Renal cortex interstitium (tissue), 11 donors: ENCODE measurements at regions not wholly inside any gene's neighbourhood (a gene's known extent, or its start where the extent isn't known, plus 50 kb on each side); places are given as distances from the start of the nearest gene placed in this dataset.

Experiments used
- DNase-seq, 11 donors: peaks; one replicate each; pipeline ENCODE4 v3.0.0-alpha.2; 2013; ENCODE audit warnings: low read depth in 9 of 11, low spot score in 4 of 11; ENCODE audit errors: extremely low read depth in 1 of 11

GRCh38 chr14:25909045-25909747, 688.6 kb downstream of the NOVA1 start:
- no peak for DNase-seq

DNA sequence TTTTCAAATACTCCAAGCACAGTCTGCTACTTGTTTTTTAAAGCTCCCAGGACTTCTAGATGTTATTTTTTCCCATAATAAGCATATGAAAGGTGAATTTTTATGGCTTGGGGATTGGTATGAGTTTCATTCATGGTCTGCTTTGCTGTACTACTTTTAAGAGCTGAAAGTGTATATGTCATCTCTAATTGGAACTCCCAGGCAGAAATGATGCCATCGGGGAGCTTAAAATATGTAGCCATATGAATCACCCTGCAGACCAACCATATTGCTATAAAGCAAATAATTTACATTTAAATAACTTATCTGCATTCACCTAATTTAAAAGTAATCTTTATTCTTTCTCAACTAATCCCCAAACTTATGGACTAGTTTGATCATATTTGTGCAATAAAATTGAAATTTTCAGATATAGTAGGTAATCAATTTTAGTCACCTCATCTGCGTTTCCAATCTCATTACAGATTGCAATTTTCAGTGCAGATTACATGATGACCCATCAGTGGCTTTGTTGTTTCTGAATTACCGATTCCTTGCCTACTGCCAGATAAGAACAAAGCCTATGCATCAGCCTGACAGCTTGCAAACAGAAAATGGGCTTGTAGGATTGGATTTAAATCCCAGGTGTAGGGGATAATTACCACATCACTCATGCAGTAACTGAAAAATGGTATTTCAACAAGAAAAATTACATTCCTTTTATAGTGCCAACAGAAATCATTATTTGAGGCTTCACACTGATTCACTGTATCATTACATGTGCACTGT, 689.4 kb downstream of the NOVA1 start:
- no peak for DNase-seq

- DNase-seq, result no peak
Observed at GRCh38 chr14:25904446-25904845, 693.4 kb downstream of the NOVA1 start.

GRCh38 chr14:25899197-25899596, 698.6 kb downstream of the NOVA1 start:
- DNase-seq, result no peak

GRCh38 chr14:25896777-25897176, 701.1 kb downstream of the NOVA1 start:
- DNase-seq, result no peak

DNA sequence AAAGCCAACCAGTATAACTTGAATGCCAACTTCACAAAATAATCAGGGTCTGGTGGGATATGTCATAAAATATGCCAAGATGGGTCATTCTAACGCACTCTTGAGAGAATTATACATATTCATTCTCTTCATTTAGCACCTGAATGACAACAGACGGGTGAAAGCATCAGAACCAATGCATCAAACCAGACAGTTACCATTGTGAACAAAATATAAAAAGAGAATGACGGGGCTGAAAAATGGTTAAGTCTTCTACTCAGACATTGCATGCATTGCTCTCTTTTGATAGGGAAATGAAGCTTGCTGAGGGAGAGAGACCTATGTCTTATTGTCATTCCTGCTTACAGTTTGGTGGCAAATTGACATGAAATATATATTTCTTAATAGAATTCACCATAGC, 702.1 kb downstream of the NOVA1 start:
- DNase-seq, result no peak

- no peak for DNase-seq
Observed at GRCh38 chr14:25887251-25887878, 710.5 kb downstream of the NOVA1 start.

GRCh38 chr14:25884657-25885056, 713.2 kb downstream of the NOVA1 start:
- no peak for DNase-seq

DNA sequence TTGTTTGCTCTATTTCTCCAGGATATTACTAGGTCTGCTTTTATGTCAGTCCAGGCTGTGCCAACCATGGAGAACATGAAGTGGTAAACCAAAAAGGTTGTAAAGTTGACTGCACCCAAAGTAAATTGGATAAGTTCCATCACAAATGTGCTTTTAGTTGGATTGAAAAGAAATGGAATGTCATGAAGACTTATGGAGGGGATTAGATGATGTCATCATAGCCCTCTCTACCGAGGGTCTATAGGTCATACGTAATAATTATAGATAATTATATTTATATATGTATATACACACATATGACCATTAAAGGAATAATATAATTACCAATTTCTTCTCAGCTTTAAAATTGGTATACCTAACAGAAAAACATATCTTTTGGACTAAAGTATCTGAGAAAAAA, 714.9 kb downstream of the NOVA1 start:
- DNase-seq, result no peak

DNA sequence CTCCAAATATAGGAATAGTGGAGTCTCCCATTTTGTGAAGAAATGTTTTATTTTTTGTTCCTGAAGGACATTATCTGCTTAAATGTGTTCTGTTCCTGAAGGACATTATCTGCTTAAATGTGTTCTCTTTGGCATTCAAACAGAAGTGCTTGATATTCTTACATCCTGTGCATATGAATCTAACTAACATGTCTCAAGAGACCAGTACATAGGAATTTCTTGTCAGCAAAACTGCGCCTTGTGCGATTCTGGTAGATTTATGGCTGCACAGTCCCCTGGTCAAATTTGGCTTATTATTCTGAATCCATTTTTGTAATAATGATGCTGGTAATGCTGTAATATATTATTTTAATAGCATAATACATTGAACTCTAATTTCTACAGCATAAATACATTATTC, 722.4 kb downstream of the NOVA1 start:
- DNase-seq, result no peak

GRCh38 chr14:25869854-25870253, 728.0 kb downstream of the NOVA1 start:
- no peak for DNase-seq

- no peak for DNase-seq
Observed at GRCh38 chr14:25868521-25869314, 729.1 kb downstream of the NOVA1 start.

- no peak for DNase-seq
Observed at GRCh38 chr14:25861406-25861805, 736.4 kb downstream of the NOVA1 start.

DNA sequence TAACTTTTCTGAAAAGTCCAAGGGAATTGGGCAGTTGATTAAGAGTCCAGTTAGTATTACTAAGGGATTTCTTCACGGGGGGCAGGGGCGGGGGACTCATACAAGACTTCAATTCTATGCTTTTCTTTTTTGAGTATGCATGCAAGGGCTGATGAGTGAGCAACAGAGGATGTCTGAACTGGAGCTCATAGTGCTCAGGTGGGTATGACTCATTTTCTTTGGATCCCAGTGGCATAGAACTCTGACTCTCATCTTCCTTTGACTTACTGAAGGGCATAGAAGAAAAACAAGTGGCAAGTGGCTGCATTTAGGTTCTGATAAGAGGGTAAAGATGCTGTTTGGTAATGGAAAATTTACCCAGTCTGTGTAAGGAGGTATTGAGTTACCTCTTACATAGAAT, 749.2 kb downstream of the NOVA1 start:
- no peak for DNase-seq

DNA sequence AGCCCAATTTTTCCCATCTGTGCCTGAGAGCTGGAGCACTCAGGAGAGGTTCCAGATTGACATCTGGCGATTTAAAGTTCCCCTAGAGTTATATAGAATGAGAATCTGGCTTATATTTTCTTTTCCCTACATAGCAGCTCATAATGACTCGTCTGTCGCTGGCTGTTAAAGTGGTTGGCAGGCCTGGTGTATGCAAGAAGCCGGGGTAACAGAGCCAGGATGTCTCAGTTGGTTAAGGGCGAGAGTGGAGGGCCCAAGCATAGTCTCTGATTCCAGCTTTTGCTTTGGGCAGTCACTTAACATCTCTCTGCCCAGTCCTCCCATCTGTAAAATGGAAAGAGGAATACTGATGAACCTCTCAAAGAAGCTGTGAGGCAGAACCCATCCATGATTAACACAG, 751.6 kb downstream of the NOVA1 start:
- DNase-seq, result no peak

DNA sequence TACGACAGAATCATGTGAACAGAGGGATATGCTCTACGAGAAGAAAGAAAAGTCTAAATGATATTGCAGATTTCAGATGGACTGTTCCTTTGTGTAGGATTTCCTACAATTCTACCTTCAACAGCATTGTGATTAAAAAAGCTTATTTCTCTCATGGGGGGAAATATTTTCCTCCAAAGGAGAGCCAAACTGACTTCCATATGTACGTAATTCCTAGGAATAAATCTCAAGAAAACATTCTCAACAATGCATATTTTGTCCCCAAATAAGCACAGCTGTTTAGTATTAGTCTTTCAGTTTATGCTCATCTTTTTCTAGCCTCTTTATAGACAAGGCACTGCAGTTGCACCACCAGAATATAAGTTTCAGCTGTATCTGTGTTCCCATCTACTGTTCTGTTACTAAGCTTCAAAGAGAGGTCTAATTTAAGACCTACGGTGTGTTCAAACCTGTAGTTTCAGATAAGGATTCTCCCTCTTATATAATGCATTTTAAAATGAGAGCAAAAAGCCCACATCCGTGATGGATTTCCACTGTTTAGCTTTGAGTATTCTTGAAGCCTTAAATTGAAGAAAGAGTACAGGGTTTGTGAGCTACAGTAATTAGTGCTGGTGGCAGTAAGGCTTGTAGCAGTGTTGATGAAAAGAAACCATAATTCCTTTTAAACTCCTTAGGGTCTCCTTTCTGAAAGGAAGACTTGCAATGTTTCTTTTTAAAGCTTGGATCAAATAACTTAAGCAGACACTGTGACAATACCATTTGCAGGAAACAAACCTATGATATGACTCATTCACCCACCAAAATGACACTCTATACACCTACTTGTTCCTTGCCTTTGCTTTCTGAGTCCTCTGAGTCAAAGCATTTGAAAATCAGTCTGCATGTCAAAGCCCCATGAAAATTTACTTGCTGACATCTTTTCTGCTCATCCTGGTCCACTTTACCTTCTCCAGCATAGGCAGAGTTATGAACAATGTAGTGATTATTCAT, 754.1 kb downstream of the NOVA1 start:
- DNase-seq, result no peak

- no peak for DNase-seq
Observed at GRCh38 chr14:25841226-25841625, 756.6 kb downstream of the NOVA1 start.

GRCh38 chr14:25837551-25837965, 760.3 kb downstream of the NOVA1 start:
- DNase-seq, result peak in 3 of 11 donors; percentile 24 to 50 (median 46)
